ENCODE measurements at regions not wholly inside any gene's neighbourhood (a gene's known extent, or its start where the extent isn't known, plus 50 kb on each side); places are given as distances from the start of the nearest gene placed in this dataset.

DNA sequence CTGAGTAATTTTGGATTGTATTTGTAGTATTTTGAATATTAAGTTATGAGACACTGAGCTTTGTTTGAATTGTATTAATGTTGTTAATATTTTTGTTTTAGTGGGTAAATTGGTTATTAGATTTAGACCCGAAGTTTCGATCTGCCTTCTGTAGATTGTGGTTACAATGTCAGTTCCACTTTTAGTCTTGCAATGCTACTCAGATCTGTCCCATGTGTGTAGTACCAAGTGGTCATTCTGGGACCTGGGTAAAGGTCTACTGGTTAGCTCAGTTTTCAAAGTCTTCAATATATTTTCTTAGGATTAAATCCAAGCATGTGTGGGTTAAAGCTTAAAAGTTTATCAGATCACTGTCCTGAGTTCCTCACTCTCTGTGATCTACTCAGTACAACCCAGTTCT is 346.5 kb upstream of the PROX1 start:
- Histone ChIP-seq H3K4me2 (ENCODE audit: low read depth, low read length) (no peak overlapping the region), H3K4me3 (ENCODE audit: insufficient read depth, low read depth, low read length) (no peak overlapping the region), H3K27ac (ENCODE audit: insufficient read depth, low read length) (no peak overlapping the region), H2BK120ac (ENCODE audit: low read depth, low read length) (no peak overlapping the region), H3K9me1 (ENCODE audit: insufficient read depth, low read length) (no peaks in the 10 kb centered on the region), H3K56ac (ENCODE audit: extremely low read depth, insufficient read depth, low read length) (no peak overlapping the region), H3K18ac (ENCODE audit: low read depth, low read length) (no peak overlapping the region), H2BK15ac (ENCODE audit: low read depth, low read length) (no peak overlapping the region), H3K79me1 (ENCODE audit: low read depth in 1 of 2, low read length in 2 of 2) (no peaks in the 10 kb centered on the region), H3K9me3 (ENCODE audit: control insufficient read depth, insufficient read depth, low read length) (no peaks in the 10 kb centered on the region), H2BK20ac (ENCODE audit: low read depth, low read length) (no peak overlapping the region), H4K8ac (ENCODE audit: low read depth in 2 of 2, low read length in 2 of 2) (no peak overlapping the region), H3K27me3 (ENCODE audit: control insufficient read depth, insufficient read depth, low read length) (no peaks in the 10 kb centered on the region), H3K4ac (ENCODE audit: low read depth, low read length) (no peak overlapping the region), H3K36me3 (ENCODE audit: control insufficient read depth, insufficient read depth, low read length) (no peaks in the 10 kb centered on the region), H4K91ac (ENCODE audit: insufficient read depth, low read depth, low read length) (no peak overlapping the region), H2AK5ac (ENCODE audit: low read depth, low read length) (no peak overlapping the region), H3K9ac (ENCODE audit: low read depth, low read length) (no peak overlapping the region), H3K4me1 (ENCODE audit: control insufficient read depth, insufficient read depth, low read length) (no peaks in the 10 kb centered on the region), H3K23ac (ENCODE audit: low read depth, low read length) (no peak overlapping the region), H4K5ac (ENCODE audit: low read depth, low read length) (no peak overlapping the region), H3K14ac (replicated peaks; ENCODE audit: low read depth, low read length) (no peak overlapping the region), H4K20me1 (ENCODE audit: insufficient read depth, low read length) (no peaks in the 10 kb centered on the region), H2BK5ac (ENCODE audit: low read depth, low read length, poor library complexity, severe bottlenecking) (no peak overlapping the region), H2AK9ac (replicated peaks; ENCODE audit: low read depth, low read length, poor library complexity) (no peak overlapping the region), H2AFZ (replicated peaks; ENCODE audit: low read length, poor library complexity) (no peak overlapping the region)
- intact Hi-C loops (cut with micrococcal nuclease) = loop anchor here (10.0 kb wide), 1 partner anchor 137 kb away; no protein-coding TSS in a partner anchor
- POLR2A ChIA-PET (ENCODE audit: unreplicated experiment) = no interaction called here
- CTCF ChIA-PET = no interaction called here
- DNase-seq (no peak), ATAC-seq (ENCODE audit: low read depth) (no peak)
- 58% methylated on average over 2 of the region's 2 CpGs; no CpG with 5 or more reads in 1 of the 2 experiments for WGBS, 2 experiments (ENCODE audit: extremely low coverage in 2 of 2, insufficient read length in 1 of 2)
- dilution Hi-C loops (cut with HindIII; ENCODE audit: low sequenced_read_pairs, unreplicated experiment) = no loop called here
- no TSS peak for BruUV-seq (replicated peaks)
- in situ Hi-C loops (cut with MboI; ENCODE audit: low sequenced_read_pairs) = no loop called here
- TF ChIP-seq POLR2A (IDR thresholded peaks at IDR 0.05; ENCODE audit: low read depth, low read length) (no peak), SMC3 (IDR thresholded peaks at IDR 0.05; ENCODE audit: low read depth, low read length) (no peak), CEBPB (IDR thresholded peaks at IDR 0.05; ENCODE audit: low read depth, low read length) (no peak), RCOR1 (IDR thresholded peaks at IDR 0.05; ENCODE audit: insufficient replicate concordance, low read length) (no peak), CHD1 (IDR thresholded peaks at IDR 0.05; ENCODE audit: low read depth, low read length) (no peak), BHLHE40 (IDR thresholded peaks at IDR 0.05; ENCODE audit: low read depth, low read length) (no peak), MAFK (IDR thresholded peaks at IDR 0.05; ENCODE audit: low read depth, low read length) (no peak), RAD21 (IDR thresholded peaks at IDR 0.05; ENCODE audit: low read length) (no peak), MAZ (IDR thresholded peaks at IDR 0.05; ENCODE audit: borderline replicate concordance, low read depth, low read length) (no peak), MXI1 (IDR thresholded peaks at IDR 0.05; ENCODE audit: borderline replicate concordance, low read depth, low read length) (no peak), RFX5 (IDR thresholded peaks at IDR 0.05; ENCODE audit: low read depth, low read length) (no peak)
- TF ChIP-seq, protein P1, sequence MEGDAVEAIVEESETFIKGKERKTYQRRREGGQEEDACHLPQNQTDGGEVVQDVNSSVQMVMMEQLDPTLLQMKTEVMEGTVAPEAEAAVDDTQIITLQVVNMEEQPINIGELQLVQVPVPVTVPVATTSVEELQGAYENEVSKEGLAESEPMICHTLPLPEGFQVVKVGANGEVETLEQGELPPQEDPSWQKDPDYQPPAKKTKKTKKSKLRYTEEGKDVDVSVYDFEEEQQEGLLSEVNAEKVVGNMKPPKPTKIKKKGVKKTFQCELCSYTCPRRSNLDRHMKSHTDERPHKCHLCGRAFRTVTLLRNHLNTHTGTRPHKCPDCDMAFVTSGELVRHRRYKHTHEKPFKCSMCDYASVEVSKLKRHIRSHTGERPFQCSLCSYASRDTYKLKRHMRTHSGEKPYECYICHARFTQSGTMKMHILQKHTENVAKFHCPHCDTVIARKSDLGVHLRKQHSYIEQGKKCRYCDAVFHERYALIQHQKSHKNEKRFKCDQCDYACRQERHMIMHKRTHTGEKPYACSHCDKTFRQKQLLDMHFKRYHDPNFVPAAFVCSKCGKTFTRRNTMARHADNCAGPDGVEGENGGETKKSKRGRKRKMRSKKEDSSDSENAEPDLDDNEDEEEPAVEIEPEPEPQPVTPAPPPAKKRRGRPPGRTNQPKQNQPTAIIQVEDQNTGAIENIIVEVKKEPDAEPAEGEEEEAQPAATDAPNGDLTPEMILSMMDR (conservative IDR thresholded peaks at IDR 0.05; ENCODE audit: low read depth, low read length) = no peak

Measured in IMR-90 (cell line).